ENCODE measurements at regions not wholly inside any gene's neighbourhood (a gene's known extent, or its start where the extent isn't known, plus 50 kb on each side); places are given as distances from the start of the nearest gene placed in this dataset.

DNA sequence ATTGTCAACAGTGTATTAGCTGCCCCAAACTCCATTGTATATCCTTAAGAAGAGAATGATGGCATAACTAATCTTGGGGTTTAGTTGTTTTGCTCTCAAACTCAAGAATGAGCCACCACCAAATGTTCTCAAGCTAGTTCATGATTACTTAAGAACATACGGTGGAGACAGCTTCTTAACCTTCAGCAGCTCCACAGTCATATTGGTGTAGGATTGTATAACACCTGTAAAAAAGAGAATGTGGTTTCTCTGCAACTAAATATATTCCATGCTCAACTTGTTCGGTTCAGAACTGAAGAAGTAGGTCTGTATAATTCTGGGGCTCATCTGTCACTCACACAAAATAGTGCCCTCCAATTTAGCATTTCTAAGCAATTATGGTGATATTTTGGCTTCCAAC, 177.9 kb upstream of the DUSP10 start:
- no peaks in the 10 kb centered on the region for H4K20me1 ChIP-seq (ENCODE audit: insufficient read depth, poor library complexity, severe bottlenecking)
- no peak overlapping the region for H3K4me2 ChIP-seq
- no peaks in the 10 kb centered on the region for H3K36me3 ChIP-seq (replicated peaks; ENCODE audit: insufficient read depth, low read depth)
- 87% methylated on average over 2 of the region's 2 CpGs for WGBS (ENCODE audit: low lambda C conversion rate, missing lambda C conversion rate)
- TF ChIP-seq EZH2 (IDR thresholded peaks at IDR 0.05; ENCODE audit: borderline replicate concordance) (no peak), EZH2phosphoT487 (IDR thresholded peaks at IDR 0.05; ENCODE audit: low read depth, severe bottlenecking, unreplicated experiment) (no peak)
- TF ChIP-seq, protein P1, sequence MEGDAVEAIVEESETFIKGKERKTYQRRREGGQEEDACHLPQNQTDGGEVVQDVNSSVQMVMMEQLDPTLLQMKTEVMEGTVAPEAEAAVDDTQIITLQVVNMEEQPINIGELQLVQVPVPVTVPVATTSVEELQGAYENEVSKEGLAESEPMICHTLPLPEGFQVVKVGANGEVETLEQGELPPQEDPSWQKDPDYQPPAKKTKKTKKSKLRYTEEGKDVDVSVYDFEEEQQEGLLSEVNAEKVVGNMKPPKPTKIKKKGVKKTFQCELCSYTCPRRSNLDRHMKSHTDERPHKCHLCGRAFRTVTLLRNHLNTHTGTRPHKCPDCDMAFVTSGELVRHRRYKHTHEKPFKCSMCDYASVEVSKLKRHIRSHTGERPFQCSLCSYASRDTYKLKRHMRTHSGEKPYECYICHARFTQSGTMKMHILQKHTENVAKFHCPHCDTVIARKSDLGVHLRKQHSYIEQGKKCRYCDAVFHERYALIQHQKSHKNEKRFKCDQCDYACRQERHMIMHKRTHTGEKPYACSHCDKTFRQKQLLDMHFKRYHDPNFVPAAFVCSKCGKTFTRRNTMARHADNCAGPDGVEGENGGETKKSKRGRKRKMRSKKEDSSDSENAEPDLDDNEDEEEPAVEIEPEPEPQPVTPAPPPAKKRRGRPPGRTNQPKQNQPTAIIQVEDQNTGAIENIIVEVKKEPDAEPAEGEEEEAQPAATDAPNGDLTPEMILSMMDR (IDR thresholded peaks at IDR 0.05; ENCODE audit: poor library complexity), result no peak
- H3K27ac ChIP-seq, result no peak overlapping the region
- no peaks in the 10 kb centered on the region for H3K4me1 ChIP-seq (ENCODE audit: insufficient read depth)
- H2AFZ ChIP-seq, result no peak overlapping the region
- no peaks in the 10 kb centered on the region for H3K79me2 ChIP-seq
- DNase-seq (ENCODE audit: low spot score), result no peak
- H3K4me3 ChIP-seq, result no peak overlapping the region
- no peaks in the 10 kb centered on the region for H3K27me3 ChIP-seq
- no peaks in the 10 kb centered on the region for H3K9me2 ChIP-seq (replicated peaks; ENCODE audit: insufficient read depth)
- no peaks in the 10 kb centered on the region for H3K9me3 ChIP-seq (ENCODE audit: low read depth)

DNA sequence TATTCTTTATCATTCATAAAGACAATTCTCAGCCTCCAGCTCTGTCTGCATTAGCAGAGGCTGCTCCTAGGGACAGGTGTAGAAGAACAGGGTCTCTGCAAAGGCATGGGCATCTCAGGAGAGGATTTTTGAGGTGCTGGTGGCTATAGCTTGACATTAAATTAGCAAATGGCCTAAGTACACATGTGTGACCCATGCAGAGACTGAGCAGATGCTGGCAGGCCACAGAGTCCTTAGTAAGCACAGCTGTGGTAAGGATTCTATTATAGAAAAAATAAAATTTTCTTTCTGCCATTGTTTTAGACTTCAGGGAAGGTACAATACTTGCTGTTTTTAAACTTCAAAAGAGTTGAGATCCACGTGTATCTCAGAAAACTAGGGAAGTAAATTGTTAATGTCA, 177.5 kb upstream of the DUSP10 start:
- H3K9me2 ChIP-seq (replicated peaks; ENCODE audit: insufficient read depth), result no peaks in the 10 kb centered on the region
- no peak overlapping the region for H3K4me2 ChIP-seq
- H3K36me3 ChIP-seq (replicated peaks; ENCODE audit: insufficient read depth, low read depth), result no peaks in the 10 kb centered on the region
- no peak overlapping the region for H2AFZ ChIP-seq
- no peaks in the 10 kb centered on the region for H3K27me3 ChIP-seq
- H3K9me3 ChIP-seq (ENCODE audit: low read depth), result no peaks in the 10 kb centered on the region
- DNase-seq (ENCODE audit: low spot score), result no peak
- H3K27ac ChIP-seq, result no peak overlapping the region
- no peak overlapping the region for H3K4me3 ChIP-seq
- no peaks in the 10 kb centered on the region for H3K4me1 ChIP-seq (ENCODE audit: insufficient read depth)
- WGBS (ENCODE audit: low lambda C conversion rate, missing lambda C conversion rate), result 71% methylated on average over 1 of the region's 1 CpG
- no peak for TF ChIP-seq EZH2 (IDR thresholded peaks at IDR 0.05; ENCODE audit: borderline replicate concordance)
- TF ChIP-seq, protein P1 (IDR thresholded peaks at IDR 0.05; ENCODE audit: poor library complexity), result no peak
- TF ChIP-seq EZH2phosphoT487 (IDR thresholded peaks at IDR 0.05; ENCODE audit: low read depth, severe bottlenecking, unreplicated experiment), result no peak
- H4K20me1 ChIP-seq (ENCODE audit: insufficient read depth, poor library complexity, severe bottlenecking), result no peaks in the 10 kb centered on the region
- H3K79me2 ChIP-seq, result no peaks in the 10 kb centered on the region

DNA sequence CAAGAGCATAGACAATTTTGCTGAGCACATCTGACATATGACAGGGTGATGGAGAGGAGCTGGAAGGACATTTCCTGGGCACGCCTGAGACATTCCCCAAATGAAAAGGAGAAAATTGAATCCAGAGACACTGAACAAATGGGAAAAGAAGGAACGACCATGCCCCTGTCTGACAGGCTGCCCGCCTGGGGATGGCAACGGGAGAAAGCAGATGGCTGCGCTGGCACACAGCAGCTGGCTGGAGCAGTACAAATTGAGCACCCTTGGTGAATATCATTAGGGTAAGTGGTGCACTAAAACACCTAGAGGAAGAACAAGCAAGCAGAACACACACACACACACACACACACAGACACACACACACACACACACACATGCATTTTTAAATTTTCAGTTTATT, 174.3 kb upstream of the DUSP10 start:
- Histone ChIP-seq H3K9me2 (replicated peaks; ENCODE audit: insufficient read depth) (no peaks in the 10 kb centered on the region), H3K27me3 (no peaks in the 10 kb centered on the region), H4K20me1 (ENCODE audit: insufficient read depth, poor library complexity, severe bottlenecking) (no peaks in the 10 kb centered on the region), H2AFZ (no peak overlapping the region), H3K79me2 (no peaks in the 10 kb centered on the region), H3K27ac (no peak overlapping the region), H3K4me2 (no peak overlapping the region), H3K4me1 (ENCODE audit: insufficient read depth) (no peaks in the 10 kb centered on the region), H3K9me3 (ENCODE audit: low read depth) (no peaks in the 10 kb centered on the region), H3K36me3 (replicated peaks; ENCODE audit: insufficient read depth, low read depth) (no peaks in the 10 kb centered on the region), H3K4me3 (no peak overlapping the region)
- TF ChIP-seq EZH2 (IDR thresholded peaks at IDR 0.05; ENCODE audit: borderline replicate concordance), result no peak
- TF ChIP-seq, protein P1 (IDR thresholded peaks at IDR 0.05; ENCODE audit: poor library complexity), result no peak
- TF ChIP-seq EZH2phosphoT487 (IDR thresholded peaks at IDR 0.05; ENCODE audit: low read depth, severe bottlenecking, unreplicated experiment), result no peak
- WGBS (ENCODE audit: low lambda C conversion rate, missing lambda C conversion rate), result 93% methylated on average over 5 of the region's 5 CpGs
- no peak for DNase-seq (ENCODE audit: low spot score)

DNA sequence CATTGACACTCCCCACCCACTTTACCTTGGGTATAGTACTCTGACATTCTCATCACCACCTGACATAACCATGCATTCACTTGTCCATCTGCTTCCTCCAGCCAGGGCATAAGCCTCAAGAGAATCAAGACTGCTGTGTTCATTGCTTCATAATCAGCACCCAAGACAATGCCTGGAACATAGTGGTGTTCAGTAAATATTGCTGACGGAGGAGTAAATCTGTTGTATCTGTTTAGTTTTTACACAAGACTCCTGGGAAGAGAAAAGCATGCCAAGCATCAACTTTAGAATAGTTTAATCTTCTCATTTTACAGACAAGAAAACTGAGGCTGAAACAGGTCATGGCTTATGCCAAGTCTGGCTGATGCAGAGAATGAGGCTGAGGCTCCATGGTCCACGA, 173.9 kb upstream of the DUSP10 start:
- Histone ChIP-seq H4K20me1 (ENCODE audit: insufficient read depth, poor library complexity, severe bottlenecking) (no peaks in the 10 kb centered on the region), H3K9me3 (ENCODE audit: low read depth) (no peaks in the 10 kb centered on the region), H3K4me1 (ENCODE audit: insufficient read depth) (no peaks in the 10 kb centered on the region), H3K27me3 (no peaks in the 10 kb centered on the region), H3K79me2 (no peaks in the 10 kb centered on the region), H3K36me3 (replicated peaks; ENCODE audit: insufficient read depth, low read depth) (no peaks in the 10 kb centered on the region), H3K9me2 (replicated peaks; ENCODE audit: insufficient read depth) (no peaks in the 10 kb centered on the region), H3K4me3 (no peak overlapping the region), H3K27ac (no peak overlapping the region), H3K4me2 (no peak overlapping the region), H2AFZ (no peak overlapping the region)
- WGBS (ENCODE audit: low lambda C conversion rate, missing lambda C conversion rate), result 85% methylated on average over 2 of the region's 2 CpGs
- TF ChIP-seq, protein P1 (IDR thresholded peaks at IDR 0.05; ENCODE audit: poor library complexity), result no peak
- TF ChIP-seq EZH2 (IDR thresholded peaks at IDR 0.05; ENCODE audit: borderline replicate concordance) (no peak), EZH2phosphoT487 (IDR thresholded peaks at IDR 0.05; ENCODE audit: low read depth, severe bottlenecking, unreplicated experiment) (no peak)
- no peak for DNase-seq (ENCODE audit: low spot score)

Measured in hepatocyte (in vitro differentiated cells).